Effector CD8-positive, alpha-beta T cell (primary cell): ENCODE measurements at regions not wholly inside any gene's neighbourhood (a gene's known extent, or its start where the extent isn't known, plus 50 kb on each side); places are given as distances from the start of the nearest gene placed in this dataset.

ENCODE experiments used
- DNase-seq: peaks from one replicate; lab custom pipeline; 2025; lab: John Stamatoyannopoulos, UW

GRCh38 chr4:117801756-117802155 is 232.5 kb upstream of the NDST3 start:
- no peak for DNase-seq

GRCh38 chr4:117811731-117812130 is 222.6 kb upstream of the NDST3 start:
- no peak for DNase-seq

GRCh38 chr4:117814277-117815246 is 219.7 kb upstream of the NDST3 start:
- DNase-seq: no peak

GRCh38 chr4:117817301-117817700 is 217.0 kb upstream of the NDST3 start:
- DNase-seq: no peak

- no peak for DNase-seq
Observed at GRCh38 chr4:117821834-117822233, 212.5 kb upstream of the NDST3 start.

GRCh38 chr4:117823388-117823787 is 210.9 kb upstream of the NDST3 start:
- no peak for DNase-seq

GRCh38 chr4:117825600-117825999 is 208.7 kb upstream of the NDST3 start:
- no peak for DNase-seq

GRCh38 chr4:117831060-117831683 is 203.1 kb upstream of the NDST3 start:
- DNase-seq: no peak

- no peak for DNase-seq
Observed at GRCh38 chr4:117835566-117835965, 198.7 kb upstream of the NDST3 start.

GRCh38 chr4:117844594-117844993 is 189.7 kb upstream of the NDST3 start:
- no peak for DNase-seq

- no peak for DNase-seq
Observed at GRCh38 chr4:117845270-117845669, 189.0 kb upstream of the NDST3 start.

GRCh38 chr4:117847849-117848248 is 186.4 kb upstream of the NDST3 start:
- DNase-seq: no peak

GRCh38 chr4:117868201-117868600 is 166.1 kb upstream of the NDST3 start:
- DNase-seq: no peak

GRCh38 chr4:117873779-117874178 is 160.5 kb upstream of the NDST3 start:
- DNase-seq: no peak

GRCh38 chr4:117874216-117874615 is 160.1 kb upstream of the NDST3 start:
- no peak for DNase-seq

- DNase-seq: no peak
Observed at GRCh38 chr4:117889978-117890377, 144.3 kb upstream of the NDST3 start.

- DNase-seq: no peak
Observed at GRCh38 chr4:117893207-117893606, 141.1 kb upstream of the NDST3 start.

- no peak for DNase-seq
Observed at GRCh38 chr4:117898496-117898895, 135.8 kb upstream of the NDST3 start.

GRCh38 chr4:117900832-117901231 is 133.5 kb upstream of the NDST3 start:
- DNase-seq: no peak

- no peak for DNase-seq
Observed at GRCh38 chr4:117907646-117908045, 126.6 kb upstream of the NDST3 start.

GRCh38 chr4:117908306-117909207 is 125.7 kb upstream of the NDST3 start:
- DNase-seq: no peak

GRCh38 chr4:117916728-117917127 is 117.6 kb upstream of the NDST3 start:
- DNase-seq: no peak
